Pulmonary artery endothelial cell (primary cell): ENCODE measurements at regions not wholly inside any gene's neighbourhood (a gene's known extent, or its start where the extent isn't known, plus 50 kb on each side); places are given as distances from the start of the nearest gene placed in this dataset.
A peak's percentile ranks its signal among the peaks of the same experiment; 100 is the strongest.

Experiments used
- DNase-seq: peaks from one replicate; pipeline ENCODE4 v3.0.0-alpha.2; 2011; ENCODE audit warnings: low read depth, low spot score

DNA sequence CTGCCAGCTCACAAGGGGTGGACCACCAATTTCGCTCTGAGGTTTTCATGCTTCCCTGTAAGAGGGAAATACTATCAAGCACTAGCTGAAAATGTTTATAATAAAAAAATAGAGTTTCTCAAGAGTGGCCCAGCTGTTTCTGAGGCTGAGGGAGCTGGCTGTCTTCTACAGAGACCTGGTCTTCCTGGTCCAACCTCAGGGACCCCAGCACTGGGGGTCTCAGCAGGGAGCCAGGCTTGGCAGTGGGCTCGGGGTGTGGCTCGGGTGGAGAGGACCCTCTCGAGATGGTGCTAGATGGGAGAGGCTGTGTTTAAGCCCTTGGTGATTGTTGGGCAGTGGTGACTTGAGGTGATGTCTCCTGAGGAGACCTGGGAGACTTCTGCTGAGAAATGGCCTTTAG, 87.3 kb upstream of the SHH start:
- DNase-seq, result no peak

- DNase-seq, result no peak
Measured at GRCh38 chr7:155897758-155898386, 85.6 kb upstream of the SHH start.

GRCh38 chr7:155896531-155897263, 84.4 kb upstream of the SHH start:
- no peak for DNase-seq

DNA sequence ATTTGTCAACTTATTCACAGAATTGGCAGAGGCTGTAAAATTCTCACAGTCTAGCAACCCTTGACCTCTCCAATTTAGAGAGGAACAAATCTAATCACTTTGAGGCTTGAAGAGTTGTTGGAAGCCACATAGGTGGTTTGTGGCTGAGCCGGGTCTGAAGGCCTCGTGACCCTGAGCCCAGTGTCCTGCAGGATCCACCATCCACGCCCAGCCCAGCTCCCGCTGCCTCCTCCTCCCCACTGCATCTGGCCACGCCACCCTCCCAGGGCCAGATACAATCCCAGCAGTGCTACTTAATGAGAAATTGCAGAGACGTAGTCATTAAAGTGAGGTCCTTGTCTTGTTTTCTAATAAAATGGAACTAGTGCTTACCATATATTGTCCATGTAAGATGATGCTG, 81.4 kb upstream of the SHH start:
- no peak for DNase-seq

- no peak for DNase-seq
Measured at GRCh38 chr7:155893176-155893575, 80.9 kb upstream of the SHH start.

GRCh38 chr7:155889636-155890511, 77.6 kb upstream of the SHH start:
- no peak for DNase-seq

GRCh38 chr7:155887174-155887525, 74.9 kb upstream of the SHH start:
- DNase-seq, result no peak

GRCh38 chr7:155886391-155887173, 74.3 kb upstream of the SHH start:
- DNase-seq, result no peak

- DNase-seq, result peak; percentile 64
Measured at GRCh38 chr7:155885167-155886155, 73.2 kb upstream of the SHH start.

- no peak for DNase-seq
Measured at GRCh38 chr7:155884225-155885166, 72.2 kb upstream of the SHH start.

DNA sequence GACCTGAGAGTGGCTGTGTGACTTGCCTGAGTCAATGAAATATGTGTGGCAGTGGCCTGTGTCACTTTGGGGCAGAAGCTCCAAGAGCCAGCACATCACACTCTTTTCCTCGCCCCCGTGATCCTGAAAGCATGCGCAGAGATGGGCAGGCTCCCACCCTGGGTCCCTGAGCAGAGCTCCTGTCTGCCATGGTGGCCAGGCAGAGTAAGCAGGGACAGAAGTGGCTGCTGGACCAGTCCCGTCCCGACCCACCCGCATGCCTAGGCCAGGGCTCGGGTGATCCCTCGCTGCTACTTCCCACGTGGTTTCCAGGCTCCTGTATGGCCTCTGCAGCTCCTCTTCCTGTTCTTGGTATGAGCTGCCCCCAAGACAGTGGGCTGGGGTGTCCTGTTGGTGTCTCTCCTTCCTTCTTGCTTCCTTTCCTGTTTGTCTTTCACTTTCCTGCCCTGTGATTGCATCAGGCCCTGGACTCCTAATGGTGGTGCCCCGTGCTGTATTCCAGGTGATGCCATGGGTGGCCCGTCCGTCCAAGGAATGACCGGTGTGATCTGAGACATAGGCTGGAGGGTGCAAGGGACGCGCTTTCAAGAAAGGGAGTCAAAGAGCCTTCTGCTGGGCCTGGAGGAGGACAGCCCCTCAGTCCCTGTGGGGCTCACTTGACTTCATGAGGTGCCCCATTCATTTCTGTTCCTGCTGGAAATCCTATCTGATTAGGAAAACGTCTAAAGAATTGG, 71.4 kb upstream of the SHH start:
- DNase-seq, result no peak

GRCh38 chr7:155882596-155882995, 70.3 kb upstream of the SHH start:
- no peak for DNase-seq

- no peak for DNase-seq
Measured at GRCh38 chr7:155881471-155882350, 69.4 kb upstream of the SHH start.

GRCh38 chr7:155880721-155881120, 68.5 kb upstream of the SHH start:
- no peak for DNase-seq

DNA sequence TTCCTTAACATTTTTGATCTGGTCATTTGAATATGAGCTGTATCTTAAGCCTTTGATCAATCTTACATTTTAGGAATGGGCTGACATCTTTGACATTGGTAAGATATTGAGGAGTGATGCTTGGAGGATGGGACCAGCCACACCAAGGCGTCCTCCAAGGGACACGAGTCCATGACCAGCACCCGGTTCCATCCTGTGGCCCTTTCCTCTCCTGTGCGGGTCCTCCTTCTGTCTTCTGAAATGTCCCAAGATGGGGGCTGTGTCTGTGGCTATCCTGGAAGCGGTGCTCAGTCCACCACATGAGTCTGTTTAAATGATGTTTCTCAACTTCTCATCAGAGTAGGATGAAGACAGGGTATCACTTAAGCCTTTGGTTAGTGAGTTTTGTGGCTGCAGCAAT, 67.3 kb upstream of the SHH start:
- no peak for DNase-seq

DNA sequence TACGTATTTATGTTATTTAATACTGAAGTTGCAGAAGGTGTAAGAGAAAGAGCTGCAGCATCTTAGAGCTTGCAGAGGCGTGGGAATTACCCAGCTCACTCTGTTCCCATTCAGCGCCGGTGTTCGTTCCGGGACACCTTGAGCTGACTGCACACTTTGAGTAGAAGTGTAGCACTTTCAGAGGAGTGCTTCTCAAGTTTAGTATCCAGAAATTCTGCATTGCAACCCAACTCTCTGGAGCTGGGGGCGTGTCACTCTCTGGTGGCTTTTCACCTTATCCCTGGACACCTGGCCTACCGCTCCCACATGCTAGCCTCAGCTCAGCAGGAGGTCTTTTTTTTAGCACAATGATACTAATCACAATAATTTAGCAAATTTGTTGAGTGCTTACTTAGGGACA, 66.4 kb upstream of the SHH start:
- no peak for DNase-seq

GRCh38 chr7:155878250-155878649, 66.0 kb upstream of the SHH start:
- no peak for DNase-seq

GRCh38 chr7:155877167-155877566, 64.9 kb upstream of the SHH start:
- DNase-seq, result no peak
